ENCODE measurements at regions not wholly inside any gene's neighbourhood (a gene's known extent, or its start where the extent isn't known, plus 50 kb on each side); places are given as distances from the start of the nearest gene placed in this dataset.

GRCh38 chrX:69094977-69095669 lies 70.1 kb downstream of the PJA1 start:
- H3K36me3 ChIP-seq = no peaks in the 10 kb centered on the region
- H3K4me1 ChIP-seq (replicated peaks) = no peaks in the 10 kb centered on the region
- no peaks in the 10 kb centered on the region for H3K9me3 ChIP-seq (replicated peaks)
- no peak for DNase-seq (ENCODE audit: low read depth in 1 of 2, low spot score in 2 of 2)
- no peak overlapping the region for H3K4me3 ChIP-seq
- no peak overlapping the region for H3K27ac ChIP-seq
- no peaks in the 10 kb centered on the region for H3K27me3 ChIP-seq (replicated peaks)

- H3K36me3 ChIP-seq = no peaks in the 10 kb centered on the region
- H3K4me1 ChIP-seq (replicated peaks) = no peaks in the 10 kb centered on the region
- no peaks in the 10 kb centered on the region for H3K27me3 ChIP-seq (replicated peaks)
- no peak overlapping the region for H3K27ac ChIP-seq
- H3K4me3 ChIP-seq = no peak overlapping the region
- no peaks in the 10 kb centered on the region for H3K9me3 ChIP-seq (replicated peaks)
- DNase-seq (ENCODE audit: low read depth in 1 of 2, low spot score in 2 of 2) = peak; percentile 28 to 42
These were observed 71.0 kb downstream of the PJA1 start for GRCh38 chrX:69093960-69094871.

- H3K27ac ChIP-seq = no peak overlapping the region
- H3K27me3 ChIP-seq (replicated peaks) = no peaks in the 10 kb centered on the region
- H3K4me3 ChIP-seq = no peak overlapping the region
- no peaks in the 10 kb centered on the region for H3K4me1 ChIP-seq (replicated peaks)
- no peaks in the 10 kb centered on the region for H3K9me3 ChIP-seq (replicated peaks)
- no peak for DNase-seq (ENCODE audit: low read depth in 1 of 2, low spot score in 2 of 2)
- H3K36me3 ChIP-seq = no peaks in the 10 kb centered on the region
These were observed 75.2 kb downstream of the PJA1 start for GRCh38 chrX:69090022-69090421.

GRCh38 chrX:69089203-69089602 lies 76.0 kb downstream of the PJA1 start:
- no peaks in the 10 kb centered on the region for H3K27me3 ChIP-seq (replicated peaks)
- no peak for DNase-seq (ENCODE audit: low read depth in 1 of 2, low spot score in 2 of 2)
- no peak overlapping the region for H3K4me3 ChIP-seq
- H3K4me1 ChIP-seq (replicated peaks) = no peaks in the 10 kb centered on the region
- no peaks in the 10 kb centered on the region for H3K36me3 ChIP-seq
- no peak overlapping the region for H3K27ac ChIP-seq
- no peaks in the 10 kb centered on the region for H3K9me3 ChIP-seq (replicated peaks)

GRCh38 chrX:69088171-69088938 lies 76.9 kb downstream of the PJA1 start:
- Histone ChIP-seq H3K27me3 (replicated peaks) (no peaks in the 10 kb centered on the region), H3K4me3 (no peak overlapping the region), H3K27ac (no peak overlapping the region), H3K4me1 (replicated peaks) (no peaks in the 10 kb centered on the region), H3K36me3 (no peaks in the 10 kb centered on the region), H3K9me3 (replicated peaks) (no peaks in the 10 kb centered on the region)
- no peak for DNase-seq (ENCODE audit: low read depth in 1 of 2, low spot score in 2 of 2)

GRCh38 chrX:69085826-69086225 lies 79.4 kb downstream of the PJA1 start:
- no peak overlapping the region for H3K27ac ChIP-seq
- H3K4me3 ChIP-seq = no peak overlapping the region
- H3K4me1 ChIP-seq (replicated peaks) = no peaks in the 10 kb centered on the region
- no peaks in the 10 kb centered on the region for H3K9me3 ChIP-seq (replicated peaks)
- no peaks in the 10 kb centered on the region for H3K36me3 ChIP-seq
- DNase-seq (ENCODE audit: low read depth in 1 of 2, low spot score in 2 of 2) = no peak
- no peaks in the 10 kb centered on the region for H3K27me3 ChIP-seq (replicated peaks)

GRCh38 chrX:69085151-69085550 lies 80.1 kb downstream of the PJA1 start:
- H3K9me3 ChIP-seq (replicated peaks) = no peaks in the 10 kb centered on the region
- no peak overlapping the region for H3K4me3 ChIP-seq
- H3K36me3 ChIP-seq = no peaks in the 10 kb centered on the region
- no peaks in the 10 kb centered on the region for H3K4me1 ChIP-seq (replicated peaks)
- no peaks in the 10 kb centered on the region for H3K27me3 ChIP-seq (replicated peaks)
- H3K27ac ChIP-seq = no peak overlapping the region
- DNase-seq (ENCODE audit: low read depth in 1 of 2, low spot score in 2 of 2) = no peak

GRCh38 chrX:69083801-69084200 lies 81.5 kb downstream of the PJA1 start:
- Histone ChIP-seq H3K9me3 (replicated peaks) (no peaks in the 10 kb centered on the region), H3K27me3 (replicated peaks) (no peaks in the 10 kb centered on the region), H3K27ac (no peak overlapping the region), H3K36me3 (no peaks in the 10 kb centered on the region), H3K4me3 (no peak overlapping the region), H3K4me1 (replicated peaks) (no peaks in the 10 kb centered on the region)
- no peak for DNase-seq (ENCODE audit: low read depth in 1 of 2, low spot score in 2 of 2)

- H3K4me3 ChIP-seq = no peak overlapping the region
- no peaks in the 10 kb centered on the region for H3K27me3 ChIP-seq (replicated peaks)
- H3K9me3 ChIP-seq (replicated peaks) = no peaks in the 10 kb centered on the region
- DNase-seq (ENCODE audit: low read depth in 1 of 2, low spot score in 2 of 2) = no peak
- no peaks in the 10 kb centered on the region for H3K4me1 ChIP-seq (replicated peaks)
- no peak overlapping the region for H3K27ac ChIP-seq
- H3K36me3 ChIP-seq = no peaks in the 10 kb centered on the region
These were observed 81.9 kb downstream of the PJA1 start for GRCh38 chrX:69083361-69083760.

GRCh38 chrX:69082753-69083150 lies 82.5 kb downstream of the PJA1 start:
- Histone ChIP-seq H3K4me3 (no peak overlapping the region), H3K4me1 (replicated peaks) (no peaks in the 10 kb centered on the region), H3K36me3 (no peaks in the 10 kb centered on the region), H3K27ac (no peak overlapping the region), H3K9me3 (replicated peaks) (no peaks in the 10 kb centered on the region), H3K27me3 (replicated peaks) (no peaks in the 10 kb centered on the region)
- no peak for DNase-seq (ENCODE audit: low read depth in 1 of 2, low spot score in 2 of 2)

GRCh38 chrX:69082055-69082752 lies 83.0 kb downstream of the PJA1 start:
- no peak for DNase-seq (ENCODE audit: low read depth in 1 of 2, low spot score in 2 of 2)
- no peak overlapping the region for H3K4me3 ChIP-seq
- H3K4me1 ChIP-seq (replicated peaks) = no peaks in the 10 kb centered on the region
- no peaks in the 10 kb centered on the region for H3K36me3 ChIP-seq
- H3K9me3 ChIP-seq (replicated peaks) = no peaks in the 10 kb centered on the region
- no peaks in the 10 kb centered on the region for H3K27me3 ChIP-seq (replicated peaks)
- no peak overlapping the region for H3K27ac ChIP-seq

GRCh38 chrX:69080855-69081465 lies 84.3 kb downstream of the PJA1 start:
- Histone ChIP-seq H3K27me3 (replicated peaks) (no peaks in the 10 kb centered on the region), H3K36me3 (no peaks in the 10 kb centered on the region), H3K27ac (no peak overlapping the region), H3K9me3 (replicated peaks) (no peaks in the 10 kb centered on the region), H3K4me1 (replicated peaks) (no peaks in the 10 kb centered on the region), H3K4me3 (no peak overlapping the region)
- no peak for DNase-seq (ENCODE audit: low read depth in 1 of 2, low spot score in 2 of 2)

- Histone ChIP-seq H3K4me3 (no peak overlapping the region), H3K27me3 (replicated peaks) (no peaks in the 10 kb centered on the region), H3K27ac (no peak overlapping the region), H3K36me3 (no peaks in the 10 kb centered on the region), H3K4me1 (replicated peaks) (no peaks in the 10 kb centered on the region), H3K9me3 (replicated peaks) (no peaks in the 10 kb centered on the region)
- DNase-seq (ENCODE audit: low read depth in 1 of 2, low spot score in 2 of 2) = no peak
These were observed 86.0 kb downstream of the PJA1 start for GRCh38 chrX:69079268-69079667.

Data from SJSA1 (cell line).